GM19463 (cell line): ENCODE measurements at regions not wholly inside any gene's neighbourhood (a gene's known extent, or its start where the extent isn't known, plus 50 kb on each side); places are given as distances from the start of the nearest gene placed in this dataset.
"Not testable (repeated sequence)": the region's sequence is repeated elsewhere in the genome, so short reads cannot be mapped to it uniquely, and the experiment has no call there.

ENCODE experiments used
- ATAC-seq: cut with Tn5 transposase; IDR thresholded peaks from one replicate; pipeline ENCODE4 v1.9.1; 2021; ENCODE audit warnings: mild to moderate bottlenecking, moderate library complexity; ENCODE audit not compliant: unreplicated experiment

DNA sequence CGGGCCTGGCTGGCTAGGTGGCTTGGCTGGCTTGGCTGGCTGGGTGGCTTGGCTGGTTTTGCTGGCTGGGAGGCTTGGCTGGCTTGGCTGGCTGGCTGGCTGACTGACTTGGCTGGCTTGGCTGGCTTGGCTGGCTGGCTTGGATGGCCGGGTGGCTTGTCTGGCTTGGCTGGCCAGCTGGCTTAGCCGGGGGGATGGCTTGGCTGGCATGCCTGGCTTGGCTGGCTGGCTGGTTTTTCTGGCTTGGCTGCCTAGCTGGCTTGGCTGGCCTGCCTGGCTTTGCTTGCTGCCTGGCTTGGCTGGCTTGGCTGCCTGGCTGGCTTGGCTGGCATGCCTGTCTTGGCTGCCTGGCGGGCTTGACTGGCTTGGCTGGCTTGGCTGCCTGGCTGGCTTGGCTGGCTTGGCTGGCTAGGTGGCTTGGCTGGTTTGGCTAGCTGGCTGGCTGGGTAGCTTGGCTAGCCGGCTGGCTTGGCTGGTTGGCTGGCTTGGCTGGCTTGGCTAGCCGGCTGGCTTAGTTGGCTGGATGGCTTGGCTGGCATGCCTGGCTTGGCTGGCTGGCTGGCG lies 2829.6 kb downstream of the RPIA start:
- ATAC-seq: not testable (repeated sequence)

DNA sequence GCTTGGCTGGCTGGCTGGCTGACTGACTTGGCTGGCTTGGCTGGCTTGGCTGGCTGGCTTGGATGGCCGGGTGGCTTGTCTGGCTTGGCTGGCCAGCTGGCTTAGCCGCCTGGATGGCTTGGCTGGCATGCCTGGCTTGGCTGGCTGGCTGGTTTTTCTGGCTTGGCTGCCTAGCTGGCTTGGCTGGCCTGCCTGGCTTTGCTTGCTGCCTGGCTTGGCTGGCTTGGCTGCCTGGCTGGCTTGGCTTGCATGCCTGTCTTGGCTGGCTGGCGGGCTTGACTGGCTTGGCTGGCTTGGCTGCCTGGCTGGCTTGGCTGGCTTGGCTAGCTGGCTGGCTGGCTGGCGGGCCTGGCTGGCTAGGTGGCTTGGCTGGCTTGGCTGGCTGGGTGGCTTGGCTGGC lies 2830.5 kb downstream of the RPIA start:
- ATAC-seq: not testable (repeated sequence)

DNA sequence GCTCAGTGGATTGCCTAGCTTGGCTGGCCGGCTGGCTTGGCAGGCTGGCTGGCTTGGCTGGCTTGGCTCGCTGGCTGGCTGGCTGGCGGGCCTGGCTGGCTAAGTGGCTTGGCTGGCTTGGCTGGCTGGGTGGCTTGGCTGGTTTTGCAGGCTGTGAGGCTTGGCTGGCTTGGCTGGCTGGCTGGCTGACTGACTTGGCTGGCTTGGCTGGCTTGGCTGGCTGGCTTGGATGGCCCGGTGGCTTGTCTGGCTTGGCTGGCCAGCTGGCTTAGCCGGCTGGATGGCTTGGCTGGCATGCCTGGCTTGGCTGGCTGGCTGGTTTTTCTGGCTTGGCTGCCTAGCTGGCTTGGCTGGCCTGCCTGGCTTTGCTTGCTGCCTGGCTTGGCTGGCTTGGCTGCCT lies 2831.4 kb downstream of the RPIA start:
- not testable (repeated sequence) for ATAC-seq

DNA sequence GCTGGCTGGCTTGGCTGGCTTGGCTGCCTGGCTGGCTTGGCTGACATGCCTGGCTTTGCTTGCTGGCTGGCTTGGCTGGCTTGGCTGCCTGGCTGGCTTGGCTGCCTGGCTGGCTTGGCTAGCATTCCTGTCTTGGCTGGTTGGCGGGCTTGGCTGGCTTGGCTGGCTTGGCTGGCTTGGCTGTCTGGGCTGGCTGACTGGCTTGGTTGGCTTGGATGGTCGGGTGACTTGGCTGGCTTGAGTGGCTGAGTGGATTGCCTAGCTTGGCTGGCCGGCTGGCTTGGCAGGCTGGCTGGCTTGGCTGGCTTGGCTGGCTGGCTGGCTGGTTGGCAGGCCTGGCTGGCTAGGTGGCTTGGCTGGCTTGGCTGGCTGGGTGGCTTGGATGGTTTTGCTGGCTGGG lies 2832.3 kb downstream of the RPIA start:
- not testable (repeated sequence) for ATAC-seq

DNA sequence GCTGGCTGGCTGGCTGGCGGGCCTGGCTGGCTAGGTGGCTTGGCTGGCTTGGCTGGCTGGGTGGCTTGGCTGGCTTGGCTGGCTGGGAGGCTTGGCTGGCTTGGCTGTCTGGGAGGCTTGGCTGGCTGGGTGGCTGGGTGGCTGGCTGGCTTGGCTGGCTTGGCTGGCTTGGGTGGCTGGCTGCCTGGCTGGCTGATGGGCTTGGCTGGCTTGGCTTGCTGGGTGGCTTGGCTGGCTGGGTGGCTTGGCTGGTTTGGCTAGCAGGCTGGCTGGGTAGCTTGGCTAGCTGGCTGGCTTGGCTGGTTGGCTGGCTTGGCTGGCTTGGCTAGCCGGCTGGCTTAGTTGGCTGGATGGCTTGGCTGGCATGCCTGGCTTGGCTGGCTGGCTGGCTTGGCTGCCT lies 2834.1 kb downstream of the RPIA start:
- ATAC-seq: not testable (repeated sequence)

DNA sequence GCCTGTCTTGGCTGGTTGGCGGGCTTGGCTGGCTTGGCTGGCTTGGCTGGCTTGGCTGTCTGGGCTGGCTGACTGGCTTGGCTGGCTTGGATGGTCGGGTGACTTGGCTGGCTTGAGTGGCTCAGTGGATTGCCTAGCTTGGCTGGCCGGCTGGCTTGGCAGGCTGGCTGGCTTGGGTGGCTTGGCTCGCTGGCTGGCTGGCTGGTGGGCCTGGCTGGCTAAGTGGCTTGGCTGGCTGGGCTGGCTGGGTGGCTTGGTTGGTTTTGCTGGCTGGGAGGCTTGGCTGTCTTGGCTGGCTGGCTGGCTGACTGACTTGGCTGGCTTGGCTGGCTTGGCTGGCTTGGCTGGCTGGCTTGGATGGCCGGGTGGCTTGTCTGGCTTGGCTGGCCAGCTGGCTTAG lies 2834.6 kb downstream of the RPIA start:
- not testable (repeated sequence) for ATAC-seq

DNA sequence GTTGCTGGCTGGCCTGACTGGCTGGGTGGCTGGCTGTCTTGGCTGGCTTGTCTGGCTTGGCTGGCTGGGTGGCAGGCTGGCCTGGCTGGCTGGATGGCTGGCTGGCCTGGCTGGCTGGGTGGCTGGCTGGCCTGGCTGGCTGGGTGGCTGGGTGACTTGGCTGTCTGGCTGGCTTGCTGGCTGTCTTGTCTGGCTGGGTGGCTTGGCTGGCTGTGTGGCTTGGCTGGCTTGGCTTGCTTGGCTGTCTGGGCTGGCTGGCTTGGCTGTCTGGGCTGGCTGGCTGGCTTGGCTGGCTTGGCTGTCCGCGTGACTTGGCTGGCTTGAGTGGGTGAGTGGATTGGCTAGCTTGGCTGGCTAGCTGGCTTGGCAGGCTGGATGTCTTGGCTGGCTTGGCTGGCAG lies 2835.6 kb downstream of the RPIA start:
- not testable (repeated sequence) for ATAC-seq

DNA sequence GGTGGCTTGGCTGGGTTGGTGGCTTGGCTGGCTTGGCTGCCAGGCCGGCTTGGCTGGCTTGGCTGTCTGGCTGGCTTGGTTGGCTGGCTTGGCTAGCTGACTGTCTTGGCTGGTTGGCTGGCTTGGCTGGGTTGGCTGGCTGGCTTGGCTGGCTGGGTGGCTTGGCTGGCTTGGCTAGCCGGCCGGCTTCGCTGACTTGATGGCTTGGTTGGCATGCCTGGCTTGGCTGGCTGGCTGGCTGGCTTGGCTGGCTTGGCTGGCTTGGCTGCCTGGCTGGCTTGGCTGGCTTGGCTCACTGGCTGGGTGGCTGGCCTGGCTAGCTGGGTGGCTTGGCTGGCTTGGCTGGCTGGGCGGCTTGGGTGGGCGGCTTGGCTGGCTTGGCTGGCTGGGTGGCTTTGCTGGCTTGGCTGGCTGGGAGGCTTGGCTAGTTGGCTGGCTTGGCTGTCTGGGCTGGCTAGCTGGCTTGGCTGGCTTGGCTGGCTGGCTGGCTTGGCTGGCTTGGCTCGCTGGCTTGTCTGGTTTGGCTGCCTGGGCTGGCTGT lies 2836.1 kb downstream of the RPIA start:
- ATAC-seq: not testable (repeated sequence)

DNA sequence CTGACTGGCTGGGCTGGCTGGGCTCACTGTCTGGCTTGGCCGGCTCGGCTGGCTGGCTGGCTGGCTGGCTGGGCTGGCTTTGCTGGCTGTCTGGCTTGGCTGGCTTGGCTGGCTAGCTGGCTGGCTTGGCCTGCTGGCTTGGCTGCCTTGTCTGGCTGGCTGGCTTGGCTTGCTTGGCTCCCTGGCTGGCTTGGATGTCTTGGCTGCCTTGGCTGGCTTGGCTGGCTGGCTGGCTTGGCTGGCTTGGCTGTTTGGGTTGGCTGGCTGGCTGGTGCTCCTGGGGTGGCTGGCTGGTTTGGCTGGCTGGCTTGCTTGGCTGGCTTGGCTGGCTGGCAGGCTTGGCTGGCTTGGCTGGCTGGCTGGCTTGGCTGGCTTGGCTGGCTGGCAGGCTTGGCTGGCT lies 2836.9 kb downstream of the RPIA start:
- ATAC-seq: not testable (repeated sequence)

DNA sequence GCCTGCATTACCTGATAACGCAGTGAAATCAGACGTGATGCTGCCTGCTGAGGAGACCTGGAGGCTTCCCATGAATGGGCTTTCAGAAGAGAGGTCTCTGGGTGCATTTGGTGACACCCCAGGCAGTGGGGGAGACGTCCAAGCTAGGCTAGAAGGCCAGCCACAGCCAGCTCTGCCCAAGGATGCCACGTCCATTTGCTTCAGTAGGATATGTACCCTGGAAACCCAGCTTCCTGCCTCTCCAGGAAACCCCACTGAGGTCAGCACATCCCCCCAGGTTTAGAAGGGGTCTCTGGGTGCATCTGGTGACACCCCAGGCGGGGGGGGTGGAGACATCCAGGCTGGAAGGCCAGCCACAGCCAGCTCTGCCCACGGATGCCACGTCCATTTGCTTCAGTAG lies 2844.6 kb downstream of the RPIA start:
- ATAC-seq: not testable (repeated sequence)

DNA sequence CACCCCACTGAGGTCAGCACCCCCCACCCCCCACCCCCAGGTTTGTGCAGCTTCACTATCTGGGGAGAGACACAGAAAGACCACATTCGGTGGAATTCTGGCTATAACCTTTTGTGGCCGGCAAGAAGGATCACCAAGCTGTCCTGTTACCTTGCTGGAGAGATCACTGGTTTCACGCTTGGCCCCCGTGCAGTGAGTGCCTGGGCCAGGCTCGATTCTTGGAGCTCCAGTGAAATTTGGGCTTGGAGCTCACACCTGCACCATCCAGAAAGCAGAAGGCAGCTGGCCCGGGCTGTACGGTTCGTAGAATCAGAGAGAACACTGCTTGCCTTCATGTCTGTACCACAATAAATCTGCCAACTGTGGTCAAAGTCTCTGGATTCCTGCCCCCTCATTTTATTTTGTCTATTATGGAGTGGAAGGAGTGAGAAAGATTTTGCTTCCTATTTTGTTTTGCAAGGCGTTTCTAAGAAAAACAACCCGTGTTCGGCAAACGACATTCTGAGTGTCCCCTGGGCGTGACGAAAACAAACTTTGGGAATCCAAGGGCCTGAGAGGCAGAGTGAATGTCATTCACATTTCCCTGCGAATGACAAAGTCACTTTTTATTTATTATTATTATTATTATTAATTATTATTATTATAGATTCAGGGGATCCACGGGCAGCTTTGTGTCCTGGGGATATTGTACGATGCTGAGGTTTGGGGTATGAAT lies 2845.2 kb downstream of the RPIA start:
- ATAC-seq: not testable (repeated sequence)

DNA sequence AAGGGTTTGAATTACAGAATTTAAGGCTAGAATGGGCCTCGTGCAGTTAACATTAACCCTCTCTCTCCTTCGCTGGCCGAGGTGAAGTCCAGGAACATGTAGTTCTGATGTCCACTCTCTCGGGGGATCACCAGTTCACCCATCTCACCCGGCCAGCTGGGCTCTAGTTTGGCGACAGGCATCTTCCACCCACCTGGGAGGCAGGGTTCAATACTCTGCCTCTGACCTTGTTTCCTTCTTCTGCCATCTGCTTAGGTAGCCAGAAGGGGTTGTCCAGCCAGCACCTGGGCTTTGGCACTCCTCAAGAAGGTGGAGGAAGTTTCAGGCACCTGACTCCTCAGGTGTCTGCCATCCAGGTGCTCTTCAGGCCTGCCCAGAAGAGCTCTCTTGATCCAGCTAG lies 2857.8 kb downstream of the RPIA start:
- not testable (repeated sequence) for ATAC-seq

DNA sequence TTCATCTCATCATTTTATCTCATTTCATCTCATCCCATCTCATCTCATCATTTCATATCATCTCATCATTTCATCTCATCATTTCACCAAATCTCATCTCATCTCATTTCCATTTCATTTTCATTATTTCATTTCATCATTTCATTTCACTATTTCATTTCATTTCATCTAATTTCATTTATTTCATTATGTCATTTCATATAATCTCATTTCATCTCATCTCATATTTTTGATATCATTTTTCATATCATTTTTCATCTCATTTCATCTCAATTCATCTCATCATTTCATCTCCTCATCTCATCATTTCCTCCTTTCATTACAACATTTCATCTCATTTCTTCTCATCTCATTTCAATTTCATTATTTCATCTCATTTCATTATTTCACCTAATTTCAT lies 2866.8 kb downstream of the RPIA start:
- not testable (repeated sequence) for ATAC-seq

DNA sequence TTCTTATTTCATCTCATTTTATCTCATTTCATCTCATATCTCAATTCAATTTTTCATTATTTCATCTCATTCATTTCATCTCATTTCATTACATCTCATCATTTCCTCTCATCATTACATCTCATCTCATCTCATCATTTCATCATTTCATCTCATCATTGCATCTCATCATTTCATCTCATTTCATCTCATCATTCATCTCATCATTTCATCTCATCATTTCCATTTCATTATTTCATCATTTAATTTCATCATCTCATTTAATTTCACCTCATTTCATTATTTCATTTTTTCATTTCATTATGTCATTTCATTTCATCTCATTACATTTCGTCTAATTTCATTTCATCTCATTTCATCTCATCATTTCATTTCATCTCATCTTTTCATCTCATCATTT lies 2867.8 kb downstream of the RPIA start:
- not testable (repeated sequence) for ATAC-seq

DNA sequence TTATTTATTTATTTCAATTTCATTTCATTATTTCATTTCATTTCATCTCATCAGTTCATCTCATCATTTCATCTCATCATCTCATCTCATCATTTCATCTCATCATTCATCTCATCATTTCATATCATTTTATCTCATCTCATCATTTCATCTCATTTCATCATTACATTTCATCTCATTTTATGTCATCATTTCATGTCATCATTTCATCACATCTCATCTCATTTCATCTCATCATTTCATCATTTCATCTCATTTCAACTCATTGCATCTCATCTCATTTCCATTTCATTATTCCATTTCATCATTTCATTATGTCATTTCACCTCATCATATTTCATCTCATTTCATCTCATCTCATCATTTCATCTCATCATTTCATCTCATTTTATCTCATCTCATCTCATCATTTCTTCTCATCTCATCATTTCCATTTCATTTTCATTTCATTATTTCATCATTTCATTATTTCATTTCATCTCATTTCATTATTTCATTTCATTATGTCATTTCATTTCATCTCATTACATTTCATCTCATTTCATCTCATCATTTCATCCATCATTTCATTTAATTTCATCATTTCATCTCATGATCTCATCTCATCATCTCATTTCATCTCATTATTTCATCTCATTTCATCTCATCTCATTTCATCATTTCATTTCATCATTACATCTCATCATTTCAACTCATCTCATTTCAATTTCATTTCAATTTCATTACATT lies 2868.6 kb downstream of the RPIA start:
- ATAC-seq: not testable (repeated sequence)

DNA sequence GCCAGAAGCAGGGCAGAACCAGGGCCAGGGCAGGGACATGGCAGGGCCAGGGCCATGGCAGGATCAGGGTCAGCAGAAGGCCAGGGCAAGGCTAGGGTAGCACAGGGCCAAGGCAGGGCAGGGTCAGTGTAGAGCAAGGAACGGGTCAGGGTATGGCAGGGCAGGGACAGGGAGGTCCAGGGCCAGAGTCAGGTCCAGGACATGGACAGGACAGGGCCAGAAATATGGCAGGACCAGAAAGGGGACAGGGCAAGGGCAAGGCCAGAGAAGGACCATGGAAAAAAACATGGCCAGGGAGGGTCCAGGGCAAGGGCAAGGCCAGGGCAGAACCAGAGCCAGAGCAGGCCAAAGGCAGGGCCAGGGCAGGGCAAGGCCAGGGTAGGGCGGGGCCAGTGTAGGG lies 2870.7 kb downstream of the RPIA start:
- ATAC-seq: not testable (repeated sequence)

DNA sequence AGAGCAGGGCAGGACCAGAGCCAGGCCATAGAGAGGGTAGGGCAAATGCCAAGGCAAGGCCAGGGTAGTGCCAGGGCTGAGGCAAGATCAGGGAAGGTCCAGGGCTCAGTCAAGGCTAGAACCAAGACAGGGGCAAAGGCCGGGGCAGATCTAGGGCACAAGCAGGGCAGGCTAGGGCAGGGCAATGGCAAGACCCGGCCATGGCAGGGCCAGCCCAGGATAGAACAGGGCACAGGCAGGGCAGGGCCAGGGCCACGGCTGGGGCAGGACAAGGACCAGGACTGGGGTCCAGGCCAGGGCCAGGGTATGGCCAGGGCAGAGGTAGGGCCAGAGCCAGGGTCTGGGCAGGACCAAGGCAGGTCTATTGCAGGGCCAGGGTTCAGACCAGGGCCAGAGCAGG lies 2873.2 kb downstream of the RPIA start:
- ATAC-seq: not testable (repeated sequence)

DNA sequence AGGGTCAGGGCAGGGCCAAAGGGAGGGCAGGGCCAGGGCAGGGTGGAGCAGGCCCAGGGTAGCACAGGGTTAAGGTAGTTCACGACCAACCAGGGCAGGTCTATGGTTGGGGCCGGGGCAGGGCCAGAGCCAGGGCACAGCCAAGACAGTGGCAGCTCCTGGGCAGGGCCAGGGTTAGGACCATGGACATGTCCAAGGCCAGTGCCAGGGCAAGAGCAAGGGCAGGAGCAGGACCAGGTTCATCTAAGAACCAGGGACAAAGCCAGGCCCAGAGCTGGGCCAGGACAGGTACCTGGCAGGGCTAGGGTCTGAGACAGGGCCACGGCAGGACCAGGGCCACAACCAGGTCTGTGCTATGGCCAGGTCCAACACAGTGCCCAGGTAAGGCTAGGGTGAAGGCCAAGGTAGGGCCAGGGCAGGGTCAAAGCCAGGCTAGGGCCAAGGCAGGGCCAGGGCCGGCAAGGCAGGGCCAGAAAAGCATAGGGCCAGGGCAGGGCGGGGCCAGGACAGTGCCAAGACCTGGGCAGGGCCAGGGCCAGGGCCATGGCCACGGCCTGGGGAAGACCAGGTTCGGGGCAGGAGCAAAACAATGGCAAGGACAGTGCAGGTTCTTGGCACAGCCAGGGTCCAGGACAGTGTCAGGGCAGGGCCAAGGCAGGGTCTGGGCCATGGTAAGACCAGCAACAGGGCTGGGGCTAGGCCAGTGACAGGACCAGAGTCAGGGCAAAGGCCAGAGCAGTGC lies 2874.4 kb downstream of the RPIA start:
- ATAC-seq: not testable (repeated sequence)

DNA sequence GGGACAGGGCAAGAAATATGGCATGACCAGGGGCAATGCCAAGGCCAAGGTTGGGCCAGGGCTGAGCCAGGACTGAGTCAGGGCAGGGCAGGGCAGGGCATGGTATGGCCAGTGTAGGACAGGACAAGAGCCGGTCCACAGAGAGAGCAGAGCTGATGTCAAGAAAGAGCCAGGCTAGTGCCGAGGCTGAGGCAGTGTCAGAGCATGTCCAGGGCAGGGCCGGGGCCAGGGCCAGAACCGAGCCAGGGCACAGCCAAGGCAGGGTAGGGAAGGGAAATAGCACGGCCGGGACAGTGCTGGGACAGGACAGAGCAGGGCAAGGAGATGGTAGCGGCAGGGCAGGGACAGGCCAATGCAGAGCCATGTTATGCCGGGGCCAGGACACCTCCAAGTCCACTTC lies 2875.1 kb downstream of the RPIA start:
- not testable (repeated sequence) for ATAC-seq

DNA sequence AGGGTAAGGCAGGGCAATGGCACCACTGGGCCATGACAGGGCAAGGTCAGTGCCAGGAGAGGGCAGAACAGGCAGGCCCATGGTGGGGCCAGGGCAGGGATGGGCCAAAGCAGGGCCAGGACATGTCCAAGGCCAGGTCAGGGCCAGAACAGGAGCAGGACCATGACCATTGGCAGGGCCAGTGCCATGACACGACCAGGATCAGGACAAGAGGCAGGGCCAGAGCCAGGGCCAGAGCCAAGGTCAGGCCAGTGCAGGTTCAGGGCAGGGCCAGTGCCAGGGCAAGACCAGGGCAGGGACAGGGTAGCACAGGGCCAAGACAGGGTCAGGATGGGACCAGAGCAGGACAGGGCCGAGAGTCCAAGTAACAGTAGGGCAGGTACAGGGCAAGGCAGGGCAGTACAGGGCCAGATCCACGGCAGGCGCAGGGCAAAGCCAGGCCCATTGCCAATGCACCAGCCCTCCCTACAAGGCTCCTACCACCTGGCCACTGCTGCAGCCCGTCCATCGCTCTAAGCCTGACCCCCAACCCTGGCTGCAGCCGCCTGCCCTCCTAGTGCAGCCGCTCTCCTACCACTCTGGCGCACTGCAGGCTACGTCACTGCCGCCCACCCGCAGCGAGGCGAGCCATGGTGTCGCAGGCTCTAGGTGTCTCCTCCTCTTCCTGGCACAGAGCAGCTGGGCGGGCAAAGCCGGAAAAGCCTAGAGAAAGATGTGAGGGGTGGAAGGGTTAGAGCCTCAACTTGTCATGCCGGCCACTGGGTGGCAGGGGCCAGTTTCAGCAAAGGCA lies 2876.3 kb downstream of the RPIA start:
- ATAC-seq: not testable (repeated sequence)
